GM12891 (cell line): ENCODE measurements at regions not wholly inside any gene's neighbourhood (a gene's known extent, or its start where the extent isn't known, plus 50 kb on each side); places are given as distances from the start of the nearest gene placed in this dataset.

Experiments used
- DNase-seq: peaks from one replicate; pipeline ENCODE4 v3.0.0; 2011; ENCODE audit warnings: low spot score; ENCODE audit not compliant: insufficient read length
- FAIRE-seq: peaks from 2 replicates; lab custom pipeline; 2011; peaks lifted over from hg19 to GRCh38; lab: Jason Lieb, UNC
- PAX5 ChIP-seq: IDR thresholded peaks from 2 replicates; pipeline ENCODE4 v1.6.1; 2011; ENCODE audit warnings: low read length, moderate library complexity, mild to moderate bottlenecking; ENCODE audit not compliant: insufficient read depth, severe bottlenecking
- POLR2A ChIP-seq: IDR thresholded peaks from 2 replicates; pipeline ENCODE4 v1.6.1; 2011; ENCODE audit warnings: low read depth, low read length, control low read depth
- POLR2AphosphoS5 ChIP-seq: IDR thresholded peaks from 2 replicates; pipeline ENCODE4 v1.6.1; 2011; ENCODE audit warnings: low read depth, low read length, control low read depth
- POU2F2 ChIP-seq: IDR thresholded peaks from 2 replicates; pipeline ENCODE4 v1.6.1; 2011; ENCODE audit warnings: low read depth, mild to moderate bottlenecking, control low read depth, low read length, moderate library complexity
- SPI1 ChIP-seq: IDR thresholded peaks from 2 replicates; pipeline ENCODE4 v1.6.1; 2011; ENCODE audit warnings: low read depth, low read length, control low read depth
- TAF1 ChIP-seq: IDR thresholded peaks from 2 replicates; pipeline ENCODE4 v1.6.1; 2011; ENCODE audit warnings: low read depth, low read length, control low read depth

DNA sequence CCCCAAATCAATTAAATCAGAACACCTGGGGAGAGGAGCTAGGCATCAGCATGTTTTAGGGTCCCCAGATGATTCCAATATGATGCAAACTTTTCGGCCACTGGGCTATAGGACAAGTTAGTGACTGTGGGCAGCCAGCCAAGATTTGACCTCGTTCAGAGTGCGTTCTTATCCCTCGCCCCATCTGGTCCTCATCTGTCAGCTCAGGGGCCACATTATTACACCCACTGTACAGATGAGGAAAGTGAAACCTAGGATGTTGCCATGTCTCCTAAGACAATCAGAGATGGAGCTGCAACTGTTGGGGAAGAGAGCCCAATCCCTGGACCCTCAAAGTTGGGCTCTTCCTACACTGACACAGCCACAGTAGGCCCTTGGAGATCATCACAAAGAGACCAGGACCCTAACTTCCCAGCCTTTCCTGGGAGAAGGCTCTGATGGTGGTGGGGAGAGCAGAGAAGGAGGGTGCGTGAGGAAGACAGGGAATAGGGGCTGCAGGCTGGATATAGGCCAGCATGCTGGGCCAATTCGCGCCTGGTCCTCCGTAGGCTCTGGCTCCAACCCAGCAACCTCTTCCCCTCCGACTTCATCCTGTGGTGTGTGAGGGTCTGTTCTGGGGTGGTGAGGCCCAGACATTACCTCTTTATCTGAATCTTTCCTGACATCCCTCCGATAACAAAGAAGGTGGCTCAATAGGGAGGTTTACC lies 109.4 kb upstream of the ZMIZ1 start:
- no peak for FAIRE-seq
- no peak for DNase-seq
- TF ChIP-seq PAX5 (no peak), TAF1 (no peak), SPI1 (no peak), POU2F2 (no peak), POLR2A (no peak), POLR2AphosphoS5 (no peak)

- TF ChIP-seq TAF1 (no peak), PAX5 (no peak), POLR2A (no peak), POU2F2 (no peak), SPI1 (no peak), POLR2AphosphoS5 (no peak)
- no peak for DNase-seq
- FAIRE-seq = no peak
Measured at GRCh38 chr10:78959924-78960285, 108.9 kb upstream of the ZMIZ1 start.

GRCh38 chr10:78960316-78960800 lies 108.4 kb upstream of the ZMIZ1 start:
- DNase-seq (no peak), FAIRE-seq (no peak)
- TF ChIP-seq SPI1 = no peak
- TF ChIP-seq PAX5 = no peak
- TF ChIP-seq TAF1 = no peak
- no peak for TF ChIP-seq POU2F2
- no peak for TF ChIP-seq POLR2A

DNA sequence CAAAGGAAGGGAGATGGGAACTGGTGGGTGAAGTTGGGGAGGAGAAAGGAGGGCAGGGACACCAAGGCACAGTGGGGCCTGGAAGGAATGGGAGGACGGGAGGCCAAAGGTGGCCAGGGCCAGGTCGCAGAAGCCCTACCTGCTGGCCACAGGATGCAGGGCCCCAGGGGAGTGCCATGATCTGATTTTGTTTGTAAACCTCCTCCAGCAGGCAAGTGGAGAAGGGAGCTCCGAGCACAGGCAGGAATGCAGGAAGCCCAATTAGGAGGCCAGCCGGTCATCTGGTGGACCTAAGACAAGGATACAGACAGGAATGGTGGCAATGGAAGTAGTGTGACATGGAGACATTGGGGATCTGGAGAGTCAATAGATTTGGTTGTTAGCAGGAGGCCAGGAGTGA lies 107.0 kb upstream of the ZMIZ1 start:
- TF ChIP-seq PAX5 (no peak), POLR2AphosphoS5 (no peak), SPI1 (no peak), TAF1 (no peak), POLR2A (no peak), POU2F2 (no peak)
- no peak for FAIRE-seq
- no peak for DNase-seq

DNA sequence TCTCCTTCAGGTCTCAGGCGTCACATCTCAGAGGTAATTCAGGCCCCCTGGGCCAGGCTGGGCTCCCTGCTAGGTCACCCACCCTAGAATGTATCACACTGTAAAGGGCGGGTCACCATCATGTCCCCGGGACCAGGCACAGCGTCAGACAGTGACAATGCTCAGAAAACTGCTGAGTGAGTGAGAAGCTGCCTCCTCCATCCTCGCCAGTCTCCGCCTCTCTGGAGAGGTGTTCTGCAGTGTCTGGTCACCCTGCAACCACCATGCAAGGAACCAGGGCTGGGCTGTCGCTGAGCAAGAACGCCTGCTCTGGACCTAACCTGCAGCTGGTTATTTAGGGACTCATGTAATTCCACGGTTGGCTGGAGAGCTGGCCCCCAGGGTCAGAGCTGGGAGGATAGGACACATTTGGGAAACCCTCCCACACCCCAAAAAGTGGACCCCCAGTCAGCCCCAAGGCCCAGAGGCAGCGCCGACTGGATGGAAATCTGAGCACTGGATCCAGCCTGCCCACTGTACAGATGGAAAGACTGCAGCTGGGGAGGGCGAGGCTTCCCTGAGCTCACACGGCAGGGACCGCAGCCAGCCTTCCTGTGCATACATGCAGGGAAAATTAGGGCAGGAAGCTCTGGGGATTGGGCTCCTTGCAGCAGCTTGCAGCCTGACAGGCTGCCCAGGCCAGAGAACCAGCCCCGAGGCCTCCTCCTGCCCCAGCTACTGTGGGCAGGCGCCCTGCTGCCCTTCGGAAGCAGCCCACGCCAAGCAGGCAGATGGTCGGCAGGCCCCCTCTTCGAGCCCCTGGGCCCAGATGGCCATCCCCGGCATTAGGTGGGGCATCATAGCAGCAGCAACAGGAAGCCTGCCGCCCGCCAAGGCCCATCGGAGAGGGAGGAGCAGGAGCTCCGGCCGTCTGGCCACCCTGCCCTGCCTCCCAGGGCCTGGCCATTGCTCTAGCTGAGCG lies 105.4 kb upstream of the ZMIZ1 start:
- no peak for FAIRE-seq
- no peak for TF ChIP-seq POU2F2
- DNase-seq = no peak

GRCh38 chr10:78964274-78964951 lies 104.4 kb upstream of the ZMIZ1 start:
- no peak for FAIRE-seq
- TF ChIP-seq TAF1 (no peak), SPI1 (no peak), POLR2A (no peak), POLR2AphosphoS5 (no peak)
- no peak for DNase-seq

- TF ChIP-seq PAX5 (no peak), POU2F2 (no peak), POLR2AphosphoS5 (no peak), TAF1 (no peak), SPI1 (no peak), POLR2A (no peak)
- no peak for FAIRE-seq
- no peak for DNase-seq
Measured at GRCh38 chr10:78964952-78965633, 103.7 kb upstream of the ZMIZ1 start.

DNA sequence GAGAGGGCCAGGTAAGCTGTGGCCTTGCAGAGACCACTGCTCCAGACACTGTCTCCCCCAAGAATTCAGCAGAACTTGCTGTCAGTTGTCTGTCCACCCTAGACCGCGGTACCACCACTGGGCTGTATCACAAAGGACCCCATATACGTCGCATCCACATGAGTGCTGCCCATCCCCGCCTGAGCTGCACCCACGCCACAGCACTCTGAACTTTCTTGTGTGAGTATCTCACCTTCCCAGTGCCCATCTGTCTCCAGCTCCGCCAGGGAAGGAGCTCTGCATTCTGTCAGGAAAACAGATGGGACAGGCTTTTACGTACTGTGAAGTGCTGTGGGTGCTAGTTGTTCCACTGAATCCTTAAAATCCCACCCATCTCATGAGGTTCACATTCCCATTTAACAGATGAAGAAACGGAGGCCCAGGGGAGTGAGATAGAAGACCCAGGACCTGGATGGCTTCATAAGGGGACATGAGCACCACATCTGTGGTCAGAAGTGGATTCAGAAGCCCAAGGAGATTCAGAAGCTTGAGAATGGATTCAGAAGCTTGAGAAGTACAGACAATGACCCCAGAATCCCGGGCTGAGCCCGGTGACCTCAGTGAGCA lies 102.5 kb upstream of the ZMIZ1 start:
- TF ChIP-seq POU2F2 (no peak), SPI1 (no peak), TAF1 (no peak), POLR2A (no peak), POLR2AphosphoS5 (no peak), PAX5 (no peak)
- FAIRE-seq = no peak
- no peak for DNase-seq

- no peak for DNase-seq
- FAIRE-seq = no peak
Measured at GRCh38 chr10:78966844-78967488, 101.8 kb upstream of the ZMIZ1 start.

More at GRCh38 chr10:78966844-78967488, 101.8 kb upstream of the ZMIZ1 start:
- TF ChIP-seq TAF1 = no peak
- TF ChIP-seq PAX5 = no peak
- TF ChIP-seq POLR2A = no peak
- TF ChIP-seq SPI1 = no peak
- no peak for TF ChIP-seq POLR2AphosphoS5
- TF ChIP-seq POU2F2 = no peak
